Natural killer cell (primary cell): ENCODE measurements at regions not wholly inside any gene's neighbourhood (a gene's known extent, or its start where the extent isn't known, plus 50 kb on each side); places are given as distances from the start of the nearest gene placed in this dataset.

ENCODE experiments used
- ATAC-seq, 3 donors: fragments of 150-1000 bp in 2 of 3; fragments of 200-7000 bp in 1 of 3; cut with Tn5 transposase; 1 replicate in 1 of 3; 2 replicates in 2 of 3; pipeline ENCODE4 v1.10.0; 2021; ENCODE audit warnings: mild to moderate bottlenecking in 2 of 3, moderate library complexity in 2 of 3
- DNase-seq, 2 donors: peaks; one replicate each; pipeline versions ENCODE4 v3.0.0 to v3.0.0-alpha.2; 2013 to 2021; ENCODE audit warnings: mixed read lengths in 1 of 2
- H3K27ac ChIP-seq: one replicate; pipeline ENCODE4 v1.5.1; 2013; ENCODE audit warnings: mild to moderate bottlenecking, low read length
- H3K27me3 ChIP-seq: one replicate; pipeline ENCODE4 v1.6.1; 2013; ENCODE audit warnings: low read length; ENCODE audit not compliant: control insufficient read depth, insufficient read depth
- H3K36me3 ChIP-seq: one replicate; pipeline ENCODE4 v1.6.1; 2013; ENCODE audit warnings: low read length; ENCODE audit not compliant: control insufficient read depth, insufficient read depth
- H3K4me1 ChIP-seq: one replicate; pipeline ENCODE4 v1.6.1; 2013; ENCODE audit warnings: low read length; ENCODE audit not compliant: control insufficient read depth, insufficient read depth
- H3K4me3 ChIP-seq: one replicate; pipeline ENCODE4 v1.5.1; 2013; ENCODE audit warnings: low read length
- H3K9me3 ChIP-seq: one replicate; pipeline ENCODE4 v1.6.1; 2013; ENCODE audit warnings: low read length; ENCODE audit not compliant: control insufficient read depth, insufficient read depth
- H3K27ac Mint-ChIP-seq, 2 donors: one replicate each; pipeline ENCODE4 v1.8.0; 2022; ENCODE audit warnings: mild to moderate bottlenecking in 2 of 2, mixed read lengths in 2 of 2, moderate library complexity in 1 of 2
- H3K27me3 Mint-ChIP-seq, 2 donors: one replicate each; pipeline ENCODE4 v1.8.0; 2022; ENCODE audit warnings: low read depth in 2 of 2, mixed read lengths in 2 of 2
- H3K36me3 Mint-ChIP-seq: one replicate; pipeline ENCODE4 v1.8.0; 2022; ENCODE audit warnings: mixed read lengths
- H3K4me1 Mint-ChIP-seq, 2 donors: one replicate each; pipeline ENCODE4 v1.8.0; 2022; ENCODE audit warnings: mixed read lengths in 2 of 2
- H3K4me3 Mint-ChIP-seq: one replicate; pipeline ENCODE4 v1.8.0; 2022; ENCODE audit warnings: mild to moderate bottlenecking, moderate library complexity, mixed read lengths
- H3K9me3 Mint-ChIP-seq, 2 donors: one replicate each; pipeline ENCODE4 v1.8.0; 2022; ENCODE audit warnings: mixed read lengths in 2 of 2
- WGBS: methylation state at CpG from one replicate; pipeline ENCODE4 v1.1.7; 2013; ENCODE audit warnings: missing lambda C conversion rate; ENCODE audit not compliant: insufficient coverage; 5-methylcytosine and 5-hydroxymethylcytosine counted together
- intact Hi-C: fragments of 100-400 bp; cut with micrococcal nuclease; formaldehyde crosslinking; loops from one replicate; pipeline ENCODE4 v1.14.2; 2022
- TF ChIP-seq, protein P1 (sequence below): fragments of 200-600 bp; IDR thresholded peaks from one replicate; pipeline ENCODE4 v1.8.0; 2022; ENCODE audit warnings: antibody characterized with exemption

- 77% methylated on average over 5 of the region's 7 CpGs for WGBS
Measured at GRCh38 chr2:150882751-150883612, 378.7 kb downstream of the RBM43 start.

DNA sequence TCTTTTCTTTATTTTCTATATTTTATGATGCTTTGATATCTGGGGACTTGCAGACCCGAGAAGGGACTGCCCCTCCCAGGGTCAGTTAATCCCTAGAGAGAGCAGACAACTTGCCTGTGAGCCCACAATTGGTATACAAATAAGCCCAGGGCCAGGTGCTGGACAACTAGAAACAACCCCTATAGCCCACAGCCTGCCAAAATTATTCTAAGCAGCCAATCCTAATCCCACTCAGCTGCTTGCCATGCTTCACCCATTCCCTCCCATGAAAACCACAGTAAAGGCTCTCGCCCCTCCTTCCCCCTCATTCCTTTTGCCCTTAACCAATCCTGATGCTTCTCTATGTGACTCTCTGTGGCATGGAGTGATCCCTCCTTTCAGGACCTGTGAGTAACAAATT, 380.7 kb downstream of the RBM43 start:
- intact Hi-C loops, result no loop called here
- H3K27me3 ChIP-seq, result no peaks in the 10 kb centered on the region
- no peak for DNase-seq
- no peaks in the 10 kb centered on the region for H3K36me3 ChIP-seq
- H3K27me3 Mint-ChIP-seq, result no peaks in the 10 kb centered on the region
- TF ChIP-seq, protein P1, sequence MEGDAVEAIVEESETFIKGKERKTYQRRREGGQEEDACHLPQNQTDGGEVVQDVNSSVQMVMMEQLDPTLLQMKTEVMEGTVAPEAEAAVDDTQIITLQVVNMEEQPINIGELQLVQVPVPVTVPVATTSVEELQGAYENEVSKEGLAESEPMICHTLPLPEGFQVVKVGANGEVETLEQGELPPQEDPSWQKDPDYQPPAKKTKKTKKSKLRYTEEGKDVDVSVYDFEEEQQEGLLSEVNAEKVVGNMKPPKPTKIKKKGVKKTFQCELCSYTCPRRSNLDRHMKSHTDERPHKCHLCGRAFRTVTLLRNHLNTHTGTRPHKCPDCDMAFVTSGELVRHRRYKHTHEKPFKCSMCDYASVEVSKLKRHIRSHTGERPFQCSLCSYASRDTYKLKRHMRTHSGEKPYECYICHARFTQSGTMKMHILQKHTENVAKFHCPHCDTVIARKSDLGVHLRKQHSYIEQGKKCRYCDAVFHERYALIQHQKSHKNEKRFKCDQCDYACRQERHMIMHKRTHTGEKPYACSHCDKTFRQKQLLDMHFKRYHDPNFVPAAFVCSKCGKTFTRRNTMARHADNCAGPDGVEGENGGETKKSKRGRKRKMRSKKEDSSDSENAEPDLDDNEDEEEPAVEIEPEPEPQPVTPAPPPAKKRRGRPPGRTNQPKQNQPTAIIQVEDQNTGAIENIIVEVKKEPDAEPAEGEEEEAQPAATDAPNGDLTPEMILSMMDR, result no peak
- H3K9me3 Mint-ChIP-seq, result peaks cover 12 to 13% of the 10 kb centered on the region in 2 donors
- no peaks in the 10 kb centered on the region for H3K4me1 Mint-ChIP-seq
- WGBS, result 75% methylated on average over 2 of the region's 2 CpGs
- no peaks in the 10 kb centered on the region for H3K36me3 Mint-ChIP-seq
- no peak overlapping the region for H3K4me3 Mint-ChIP-seq
- no peak overlapping the region for H3K27ac ChIP-seq
- no peaks in the 10 kb centered on the region for H3K9me3 ChIP-seq
- no peaks in the 10 kb centered on the region for H3K4me1 ChIP-seq
- no peak for ATAC-seq
- H3K4me3 ChIP-seq, result no peak overlapping the region
- H3K27ac Mint-ChIP-seq, result no peak overlapping the region

More at GRCh38 chr2:150882751-150883612, 378.7 kb downstream of the RBM43 start:
- Histone ChIP-seq H3K4me3 (no peak overlapping the region), H3K27ac (no peak overlapping the region), H3K9me3 (no peaks in the 10 kb centered on the region), H3K36me3 (no peaks in the 10 kb centered on the region), H3K4me1 (no peaks in the 10 kb centered on the region), H3K27me3 (no peaks in the 10 kb centered on the region)
- intact Hi-C loops, result no loop called here
- TF ChIP-seq, protein P1, result no peak
- peaks cover 12 to 14% of the 10 kb centered on the region in 2 donors for H3K9me3 Mint-ChIP-seq
- no peak overlapping the region for H3K27ac Mint-ChIP-seq
- no peaks in the 10 kb centered on the region for H3K4me1 Mint-ChIP-seq
- no peak overlapping the region for H3K4me3 Mint-ChIP-seq
- H3K36me3 Mint-ChIP-seq, result no peaks in the 10 kb centered on the region
- DNase-seq, result no peak
- no peak for ATAC-seq
- no peaks in the 10 kb centered on the region for H3K27me3 Mint-ChIP-seq

GRCh38 chr2:150878356-150878755, 383.3 kb downstream of the RBM43 start:
- H3K27ac ChIP-seq, result no peak overlapping the region
- Mint-ChIP-seq H3K9me3 (peaks cover 4 to 5% of the 10 kb centered on the region in 2 donors), H3K27me3 (no peaks in the 10 kb centered on the region), H3K36me3 (no peaks in the 10 kb centered on the region), H3K4me1 (no peaks in the 10 kb centered on the region), H3K4me3 (no peak overlapping the region), H3K27ac (no peak overlapping the region)
- WGBS, result 91% methylated on average over 1 of the region's 1 CpG
- no peaks in the 10 kb centered on the region for H3K9me3 ChIP-seq
- H3K27me3 ChIP-seq, result no peaks in the 10 kb centered on the region
- ATAC-seq, result no peak
- H3K4me3 ChIP-seq, result no peak overlapping the region
- no peaks in the 10 kb centered on the region for H3K4me1 ChIP-seq
- no peaks in the 10 kb centered on the region for H3K36me3 ChIP-seq
- intact Hi-C loops, result no loop called here
- TF ChIP-seq, protein P1, result no peak
- DNase-seq, result no peak
